GM21529 (cell line): ENCODE measurements at regions not wholly inside any gene's neighbourhood (a gene's known extent, or its start where the extent isn't known, plus 50 kb on each side); places are given as distances from the start of the nearest gene placed in this dataset.
A peak's percentile ranks its signal among the peaks of the same experiment; 100 is the strongest.

Experiments
- ATAC-seq: cut with Tn5 transposase; IDR thresholded peaks from one replicate; pipeline ENCODE4 v1.9.1; 2021; ENCODE audit not compliant: unreplicated experiment

GRCh38 chr5:93800988-93801811, 59.8 kb upstream of the POU5F2 start:
- ATAC-seq, result peak; percentile 77

GRCh38 chr5:93794954-93795353, 53.6 kb upstream of the POU5F2 start:
- ATAC-seq, result no peak

DNA sequence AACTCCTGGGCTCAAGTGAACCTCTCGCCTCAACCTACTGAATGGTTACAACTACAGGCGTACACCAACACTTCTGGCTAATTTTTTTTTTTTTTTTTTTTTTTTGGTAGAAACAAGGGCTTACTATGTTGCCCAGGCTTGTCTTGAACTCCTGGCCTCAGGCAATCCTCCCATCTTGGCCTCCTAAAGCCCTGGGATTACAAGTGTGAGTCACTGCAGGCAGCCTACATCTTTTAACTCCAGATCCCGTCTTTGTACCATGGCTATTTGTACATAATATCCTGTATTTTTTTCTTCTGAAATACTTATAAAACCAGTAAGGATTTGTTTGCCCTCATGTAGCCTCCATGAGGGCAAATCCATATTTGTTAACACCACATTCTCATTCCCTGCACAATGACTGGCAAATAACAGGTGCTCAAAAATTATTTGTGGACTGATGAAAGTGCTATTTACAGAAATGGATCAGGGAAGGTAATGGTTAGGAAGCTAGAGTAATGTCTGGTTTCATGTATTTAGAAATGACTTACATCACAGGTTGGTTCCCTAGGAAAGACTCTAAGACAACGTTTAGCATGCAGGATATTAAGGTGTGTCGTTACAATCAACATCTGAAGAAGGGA, 51.9 kb upstream of the POU5F2 start:
- no peak for ATAC-seq

GRCh38 chr5:93791518-93791972, 50.1 kb upstream of the POU5F2 start:
- ATAC-seq, result no peak
